Activated CD8-positive, alpha-beta memory T cell treated with anti-CD3 and anti-CD28 coated beads for 36 hours (primary cell): ENCODE measurements at regions not wholly inside any gene's neighbourhood (a gene's known extent, or its start where the extent isn't known, plus 50 kb on each side); places are given as distances from the start of the nearest gene placed in this dataset.

Experiments used
- CTCF ChIA-PET: fragments of 350-600 bp; sonication (Branson Sonifier 250); formaldehyde crosslinking; loops from one replicate; lab custom pipeline; 2021; ENCODE audit warnings: antibody characterized with exemption; lab: Charles Lee
- POLR2A ChIA-PET: fragments of 350-600 bp; sonication (Branson Sonifier 250); formaldehyde crosslinking; loops from one replicate; lab custom pipeline; 2021; ENCODE audit warnings: antibody characterized with exemption; lab: Charles Lee

GRCh38 chr2:111702119-111702803 lies 181.7 kb downstream of the ANAPC1 start:
- POLR2A ChIA-PET, result no interaction called here
- CTCF ChIA-PET, result interaction anchor here (0.9 to 1.5 kb wide), 2 partner anchors 16 to 621 kb away, joined by 3 to 5 read pairs; no protein-coding TSS in a partner anchor

GRCh38 chr2:111702804-111703196 lies 181.2 kb downstream of the ANAPC1 start:
- ChIA-PET POLR2A (no interaction called here), CTCF (interaction anchor here (0.9 to 1.5 kb wide), 2 partner anchors 16 to 622 kb away, joined by 3 to 5 read pairs; no protein-coding TSS in a partner anchor)

GRCh38 chr2:111703759-111704158 lies 180.2 kb downstream of the ANAPC1 start:
- CTCF ChIA-PET, result no interaction called here
- POLR2A ChIA-PET, result no interaction called here

GRCh38 chr2:111704246-111704645 lies 179.7 kb downstream of the ANAPC1 start:
- ChIA-PET POLR2A (no interaction called here), CTCF (no interaction called here)

GRCh38 chr2:111705239-111705638 lies 178.8 kb downstream of the ANAPC1 start:
- ChIA-PET POLR2A (no interaction called here), CTCF (no interaction called here)

- ChIA-PET POLR2A (no interaction called here), CTCF (interaction anchor here (0.6 kb wide), 1 partner anchor 86 kb away, joined by 3 read pairs; no protein-coding TSS in a partner anchor)
Measured at GRCh38 chr2:111705711-111706336, 178.2 kb downstream of the ANAPC1 start.

- CTCF ChIA-PET, result interaction anchor here (0.6 kb wide), 1 partner anchor 87 kb away, joined by 3 read pairs; no protein-coding TSS in a partner anchor
Measured at GRCh38 chr2:111706481-111707001, 177.5 kb downstream of the ANAPC1 start.

GRCh38 chr2:111707700-111708099 lies 176.3 kb downstream of the ANAPC1 start:
- ChIA-PET CTCF (interaction anchor here (0.9 to 1.6 kb wide), 2 partner anchors 9 to 587 kb away, joined by 3 to 4 read pairs; partner anchors contain the start of gene BCL2L11), POLR2A (no interaction called here)

More at GRCh38 chr2:111706481-111707001, 177.5 kb downstream of the ANAPC1 start:
- POLR2A ChIA-PET, result no interaction called here

- POLR2A ChIA-PET, result no interaction called here
- CTCF ChIA-PET, result interaction anchor here (0.9 to 1.6 kb wide), 2 partner anchors 8 to 588 kb away, joined by 3 to 4 read pairs; partner anchors contain the start of gene BCL2L11
Measured at GRCh38 chr2:111708476-111709180, 175.4 kb downstream of the ANAPC1 start.

- POLR2A ChIA-PET, result no interaction called here
- CTCF ChIA-PET, result no interaction called here
Measured at GRCh38 chr2:111709321-111709720, 174.7 kb downstream of the ANAPC1 start.

- ChIA-PET CTCF (no interaction called here), POLR2A (no interaction called here)
Measured at GRCh38 chr2:111710085-111710484, 173.9 kb downstream of the ANAPC1 start.

GRCh38 chr2:111710613-111711012 lies 173.4 kb downstream of the ANAPC1 start:
- ChIA-PET CTCF (no interaction called here), POLR2A (no interaction called here)

- CTCF ChIA-PET, result no interaction called here
- POLR2A ChIA-PET, result no interaction called here
Measured at GRCh38 chr2:111711270-111711669, 172.7 kb downstream of the ANAPC1 start.

- POLR2A ChIA-PET, result no interaction called here
- CTCF ChIA-PET, result no interaction called here
Measured at GRCh38 chr2:111712361-111712760, 171.6 kb downstream of the ANAPC1 start.

GRCh38 chr2:111712940-111713515 lies 171.0 kb downstream of the ANAPC1 start:
- ChIA-PET CTCF (no interaction called here), POLR2A (no interaction called here)

- ChIA-PET CTCF (interaction anchor here (1.0 kb wide), 1 partner anchor 8 kb away, joined by 3 read pairs; no protein-coding TSS in a partner anchor), POLR2A (no interaction called here)
Measured at GRCh38 chr2:111715987-111716904, 167.7 kb downstream of the ANAPC1 start.

GRCh38 chr2:111716905-111717775 lies 166.9 kb downstream of the ANAPC1 start:
- ChIA-PET POLR2A (no interaction called here), CTCF (interaction anchor here (1.0 to 1.8 kb wide), 2 partner anchors 9 to 15 kb away, joined by 3 to 5 read pairs; no protein-coding TSS in a partner anchor)
